ENCODE measurements at regions not wholly inside any gene's neighbourhood (a gene's known extent, or its start where the extent isn't known, plus 50 kb on each side); places are given as distances from the start of the nearest gene placed in this dataset.

- no peaks in the 10 kb centered on the region for H4K20me1 ChIP-seq (ENCODE audit: control insufficient read depth, insufficient read depth)
- SMC1A ChIA-PET (ENCODE audit: uncharacterized antibody, unreplicated experiment) = no interaction called here
- 50% methylated on average over 2 of the region's 2 CpGs for WGBS (ENCODE audit: insufficient coverage, insufficient replicate concordance, low lambda C conversion rate, missing lambda C conversion rate)
- H3K36me3 ChIP-seq (ENCODE audit: control insufficient read depth in 2 of 2, insufficient read depth in 2 of 2, low read length in 1 of 2) = no peaks in the 10 kb centered on the region
- H3K9me3 ChIP-seq (replicated peaks; ENCODE audit: control insufficient read depth, insufficient read depth, low read length) = no peaks in the 10 kb centered on the region
- in situ Hi-C loops (cut with MboI) (no loop called here), intact Hi-C loops (cut with micrococcal nuclease; ENCODE audit: unreplicated experiment) (no loop called here)
- no peak overlapping the region for H2AFZ ChIP-seq (ENCODE audit: control insufficient read depth, low read depth, low read length)
- H3K9ac ChIP-seq (ENCODE audit: control insufficient read depth, insufficient read depth, low read length) = no peak overlapping the region
- H3K27ac ChIP-seq (ENCODE audit: control insufficient read depth, insufficient read depth) = no peak overlapping the region
- H3K4me1 ChIP-seq (ENCODE audit: control insufficient read depth, insufficient read depth, low read length) = no peaks in the 10 kb centered on the region
- POLR2A ChIA-PET = no interaction called here
- CTCF ChIA-PET = no interaction called here
- H3K79me2 ChIP-seq (ENCODE audit: control insufficient read depth, insufficient read depth, low read length) = no peaks in the 10 kb centered on the region
- RAD21 ChIA-PET (ENCODE audit: unreplicated experiment) = no interaction called here
- no peak overlapping the region for H3K4me3 ChIP-seq
- FAIRE-seq (no peak), DNase-seq (ENCODE audit: low read depth, low spot score) (no peak), ATAC-seq (no peak)
- no peaks in the 10 kb centered on the region for H3K27me3 ChIP-seq (replicated peaks in 1 of 2; ENCODE audit: control insufficient read depth in 2 of 2, insufficient read depth in 2 of 2, low read length in 1 of 2)
- H3K4me2 ChIP-seq (ENCODE audit: control insufficient read depth, insufficient read depth) = no peak overlapping the region
- TF ChIP-seq RAD51 (IDR thresholded peaks at IDR 0.05) (no peak), RBBP5 (conservative IDR thresholded peaks at IDR 0.05) (no peak), EP300 (IDR thresholded peaks at IDR 0.05; ENCODE audit: borderline replicate concordance in 1 of 2, control insufficient read depth in 1 of 2, low read depth in 2 of 2, low read length in 2 of 2) (no peak)
- no TSS peak for BruUV-seq (replicated peaks)
Measured at GRCh38 chr1:163773396-163773795, 451.6 kb downstream of the NUF2 start.

GRCh38 chr1:163774401-163774945, 452.7 kb downstream of the NUF2 start:
- intact Hi-C loops (cut with micrococcal nuclease; ENCODE audit: unreplicated experiment) (no loop called here), in situ Hi-C loops (cut with MboI) (no loop called here)
- CTCF ChIA-PET = no interaction called here
- Histone ChIP-seq H3K79me2 (ENCODE audit: control insufficient read depth, insufficient read depth, low read length) (no peaks in the 10 kb centered on the region), H3K27me3 (replicated peaks in 1 of 2; ENCODE audit: control insufficient read depth in 2 of 2, insufficient read depth in 2 of 2, low read length in 1 of 2) (no peaks in the 10 kb centered on the region), H2AFZ (ENCODE audit: control insufficient read depth, low read depth, low read length) (no peak overlapping the region), H4K20me1 (ENCODE audit: control insufficient read depth, insufficient read depth) (no peaks in the 10 kb centered on the region), H3K4me1 (ENCODE audit: control insufficient read depth, insufficient read depth, low read length) (no peaks in the 10 kb centered on the region), H3K9me3 (replicated peaks; ENCODE audit: control insufficient read depth, insufficient read depth, low read length) (no peaks in the 10 kb centered on the region), H3K4me2 (ENCODE audit: control insufficient read depth, insufficient read depth) (no peak overlapping the region), H3K27ac (ENCODE audit: control insufficient read depth, insufficient read depth) (no peak overlapping the region), H3K4me3 (no peak overlapping the region), H3K36me3 (ENCODE audit: control insufficient read depth in 2 of 2, insufficient read depth in 2 of 2, low read length in 1 of 2) (no peaks in the 10 kb centered on the region), H3K9ac (ENCODE audit: control insufficient read depth, insufficient read depth, low read length) (no peak overlapping the region)
- RAD21 ChIA-PET (ENCODE audit: unreplicated experiment) = no interaction called here
- FAIRE-seq = no peak
- ATAC-seq = no peak
- BruUV-seq (replicated peaks) = no TSS peak
- DNase-seq (ENCODE audit: low read depth, low spot score) = no peak
- POLR2A ChIA-PET = no interaction called here
- WGBS (ENCODE audit: insufficient coverage, insufficient replicate concordance, low lambda C conversion rate, missing lambda C conversion rate) = 38% methylated on average over 8 of the region's 9 CpGs
- TF ChIP-seq MEF2A (IDR thresholded peaks at IDR 0.05; ENCODE audit: insufficient read depth, low read depth, low read length) = no peak
- TF ChIP-seq BCL3 (IDR thresholded peaks at IDR 0.05; ENCODE audit: borderline replicate concordance, insufficient read depth, low read depth, low read length, poor library complexity, severe bottlenecking) = no peak
- TF ChIP-seq YBX1 (IDR thresholded peaks at IDR 0.05) = no peak
- TF ChIP-seq IRF4 (IDR thresholded peaks at IDR 0.05; ENCODE audit: low read depth, low read length) = no peak
- TF ChIP-seq, protein P1, sequence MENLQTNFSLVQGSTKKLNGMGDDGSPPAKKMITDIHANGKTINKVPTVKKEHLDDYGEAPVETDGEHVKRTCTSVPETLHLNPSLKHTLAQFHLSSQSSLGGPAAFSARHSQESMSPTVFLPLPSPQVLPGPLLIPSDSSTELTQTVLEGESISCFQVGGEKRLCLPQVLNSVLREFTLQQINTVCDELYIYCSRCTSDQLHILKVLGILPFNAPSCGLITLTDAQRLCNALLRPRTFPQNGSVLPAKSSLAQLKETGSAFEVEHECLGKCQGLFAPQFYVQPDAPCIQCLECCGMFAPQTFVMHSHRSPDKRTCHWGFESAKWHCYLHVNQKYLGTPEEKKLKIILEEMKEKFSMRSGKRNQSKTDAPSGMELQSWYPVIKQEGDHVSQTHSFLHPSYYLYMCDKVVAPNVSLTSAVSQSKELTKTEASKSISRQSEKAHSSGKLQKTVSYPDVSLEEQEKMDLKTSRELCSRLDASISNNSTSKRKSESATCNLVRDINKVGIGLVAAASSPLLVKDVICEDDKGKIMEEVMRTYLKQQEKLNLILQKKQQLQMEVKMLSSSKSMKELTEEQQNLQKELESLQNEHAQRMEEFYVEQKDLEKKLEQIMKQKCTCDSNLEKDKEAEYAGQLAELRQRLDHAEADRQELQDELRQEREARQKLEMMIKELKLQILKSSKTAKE (IDR thresholded peaks at IDR 0.05; ENCODE audit: low read depth, poor library complexity, severe bottlenecking) = no peak
- TF ChIP-seq, protein P2, sequence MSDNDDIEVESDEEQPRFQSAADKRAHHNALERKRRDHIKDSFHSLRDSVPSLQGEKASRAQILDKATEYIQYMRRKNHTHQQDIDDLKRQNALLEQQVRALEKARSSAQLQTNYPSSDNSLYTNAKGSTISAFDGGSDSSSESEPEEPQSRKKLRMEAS (IDR thresholded peaks at IDR 0.05; ENCODE audit: low read depth, low read length) = no peak
- no peak for TF ChIP-seq HDGF (IDR thresholded peaks at IDR 0.05)
- no peak for TF ChIP-seq ASH2L (IDR thresholded peaks at IDR 0.05; ENCODE audit: borderline replicate concordance, low read depth)
- SMC1A ChIA-PET (ENCODE audit: uncharacterized antibody, unreplicated experiment) = no interaction called here
